ENCODE measurements at regions not wholly inside any gene's neighbourhood (a gene's known extent, or its start where the extent isn't known, plus 50 kb on each side); places are given as distances from the start of the nearest gene placed in this dataset.

GRCh38 chr5:68460147-68460798, 244.7 kb downstream of the PIK3R1 start:
- Histone ChIP-seq H3K4me2 (ENCODE audit: low read length) (no peak overlapping the region), H3K9ac (ENCODE audit: low read length) (no peak overlapping the region), H3K4me3 (ENCODE audit: low read depth, low read length, poor library complexity, severe bottlenecking) (no peak overlapping the region), H3K9me2 (ENCODE audit: low read depth, low read length) (no peaks in the 10 kb centered on the region), H3K27me3 (ENCODE audit: insufficient read depth, low read length) (no peaks in the 10 kb centered on the region), H3K79me2 (ENCODE audit: insufficient read depth, low read length) (no peaks in the 10 kb centered on the region), H3K27ac (ENCODE audit: low read depth, low read length, poor library complexity, severe bottlenecking) (no peak overlapping the region), H3F3A (ENCODE audit: insufficient read depth, low read length) (no peaks in the 10 kb centered on the region), H3K9me3 (ENCODE audit: low read length) (no peaks in the 10 kb centered on the region), H4K20me1 (ENCODE audit: insufficient read depth, low read length) (no peaks in the 10 kb centered on the region), H3K4me1 (ENCODE audit: insufficient read depth, low read length, severe bottlenecking) (no peaks in the 10 kb centered on the region), H2AFZ (ENCODE audit: low read length) (no peak overlapping the region), H3K36me3 (ENCODE audit: insufficient read depth, low read length) (no peaks in the 10 kb centered on the region)
- TF ChIP-seq, protein P1, sequence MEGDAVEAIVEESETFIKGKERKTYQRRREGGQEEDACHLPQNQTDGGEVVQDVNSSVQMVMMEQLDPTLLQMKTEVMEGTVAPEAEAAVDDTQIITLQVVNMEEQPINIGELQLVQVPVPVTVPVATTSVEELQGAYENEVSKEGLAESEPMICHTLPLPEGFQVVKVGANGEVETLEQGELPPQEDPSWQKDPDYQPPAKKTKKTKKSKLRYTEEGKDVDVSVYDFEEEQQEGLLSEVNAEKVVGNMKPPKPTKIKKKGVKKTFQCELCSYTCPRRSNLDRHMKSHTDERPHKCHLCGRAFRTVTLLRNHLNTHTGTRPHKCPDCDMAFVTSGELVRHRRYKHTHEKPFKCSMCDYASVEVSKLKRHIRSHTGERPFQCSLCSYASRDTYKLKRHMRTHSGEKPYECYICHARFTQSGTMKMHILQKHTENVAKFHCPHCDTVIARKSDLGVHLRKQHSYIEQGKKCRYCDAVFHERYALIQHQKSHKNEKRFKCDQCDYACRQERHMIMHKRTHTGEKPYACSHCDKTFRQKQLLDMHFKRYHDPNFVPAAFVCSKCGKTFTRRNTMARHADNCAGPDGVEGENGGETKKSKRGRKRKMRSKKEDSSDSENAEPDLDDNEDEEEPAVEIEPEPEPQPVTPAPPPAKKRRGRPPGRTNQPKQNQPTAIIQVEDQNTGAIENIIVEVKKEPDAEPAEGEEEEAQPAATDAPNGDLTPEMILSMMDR (IDR thresholded peaks at IDR 0.05; ENCODE audit: low read length), result peak; percentile 74
- TF ChIP-seq EZH2 (IDR thresholded peaks at IDR 0.05; ENCODE audit: borderline replicate concordance, low read length), result no peak

DNA sequence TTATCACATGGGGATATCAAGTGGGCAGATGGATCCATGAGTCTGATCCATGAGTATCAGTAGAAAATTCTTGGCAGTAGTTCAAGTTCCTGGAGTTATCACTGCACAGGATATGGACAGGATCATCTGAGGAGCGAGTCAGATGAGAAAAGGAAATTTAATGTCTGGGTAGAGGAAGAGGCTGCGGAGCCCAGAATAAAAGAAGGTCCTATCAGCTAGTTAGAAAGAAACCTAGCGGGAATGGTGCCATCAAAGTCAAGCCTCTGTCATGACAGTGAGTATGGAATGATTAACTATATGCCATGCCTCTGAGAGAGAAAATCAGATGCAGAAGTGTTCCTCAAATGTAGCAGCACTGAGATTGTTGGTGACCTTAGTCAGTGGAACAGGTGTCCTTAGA, 248.1 kb downstream of the PIK3R1 start:
- H3K4me3 ChIP-seq (ENCODE audit: low read depth, low read length, poor library complexity, severe bottlenecking), result no peak overlapping the region
- H3K4me2 ChIP-seq (ENCODE audit: low read length), result no peak overlapping the region
- no peaks in the 10 kb centered on the region for H3K36me3 ChIP-seq (ENCODE audit: insufficient read depth, low read length)
- H3K4me1 ChIP-seq (ENCODE audit: insufficient read depth, low read length, severe bottlenecking), result no peaks in the 10 kb centered on the region
- H3K9me2 ChIP-seq (ENCODE audit: low read depth, low read length), result no peaks in the 10 kb centered on the region
- no peaks in the 10 kb centered on the region for H4K20me1 ChIP-seq (ENCODE audit: insufficient read depth, low read length)
- no peaks in the 10 kb centered on the region for H3K27me3 ChIP-seq (ENCODE audit: insufficient read depth, low read length)
- no peaks in the 10 kb centered on the region for H3K9me3 ChIP-seq (ENCODE audit: low read length)
- TF ChIP-seq, protein P1 (IDR thresholded peaks at IDR 0.05; ENCODE audit: low read length), result no peak
- no peak for TF ChIP-seq EZH2 (IDR thresholded peaks at IDR 0.05; ENCODE audit: borderline replicate concordance, low read length)
- H3K27ac ChIP-seq (ENCODE audit: low read depth, low read length, poor library complexity, severe bottlenecking), result no peak overlapping the region
- H3K9ac ChIP-seq (ENCODE audit: low read length), result no peak overlapping the region
- H3K79me2 ChIP-seq (ENCODE audit: insufficient read depth, low read length), result no peaks in the 10 kb centered on the region
- no peaks in the 10 kb centered on the region for H3F3A ChIP-seq (ENCODE audit: insufficient read depth, low read length)
- H2AFZ ChIP-seq (ENCODE audit: low read length), result no peak overlapping the region

GRCh38 chr5:68464424-68464823, 248.9 kb downstream of the PIK3R1 start:
- Histone ChIP-seq H3F3A (ENCODE audit: insufficient read depth, low read length) (no peaks in the 10 kb centered on the region), H3K4me2 (ENCODE audit: low read length) (no peak overlapping the region), H3K36me3 (ENCODE audit: insufficient read depth, low read length) (no peaks in the 10 kb centered on the region), H2AFZ (ENCODE audit: low read length) (no peak overlapping the region), H3K27me3 (ENCODE audit: insufficient read depth, low read length) (no peaks in the 10 kb centered on the region), H4K20me1 (ENCODE audit: insufficient read depth, low read length) (no peaks in the 10 kb centered on the region), H3K4me1 (ENCODE audit: insufficient read depth, low read length, severe bottlenecking) (no peaks in the 10 kb centered on the region), H3K79me2 (ENCODE audit: insufficient read depth, low read length) (no peaks in the 10 kb centered on the region), H3K4me3 (ENCODE audit: low read depth, low read length, poor library complexity, severe bottlenecking) (no peak overlapping the region), H3K9ac (ENCODE audit: low read length) (no peak overlapping the region), H3K9me3 (ENCODE audit: low read length) (no peaks in the 10 kb centered on the region), H3K9me2 (ENCODE audit: low read depth, low read length) (no peaks in the 10 kb centered on the region), H3K27ac (ENCODE audit: low read depth, low read length, poor library complexity, severe bottlenecking) (no peak overlapping the region)
- no peak for TF ChIP-seq EZH2 (IDR thresholded peaks at IDR 0.05; ENCODE audit: borderline replicate concordance, low read length)
- TF ChIP-seq, protein P1 (IDR thresholded peaks at IDR 0.05; ENCODE audit: low read length), result no peak
